ENCODE measurements at regions not wholly inside any gene's neighbourhood (a gene's known extent, or its start where the extent isn't known, plus 50 kb on each side); places are given as distances from the start of the nearest gene placed in this dataset.

DNA sequence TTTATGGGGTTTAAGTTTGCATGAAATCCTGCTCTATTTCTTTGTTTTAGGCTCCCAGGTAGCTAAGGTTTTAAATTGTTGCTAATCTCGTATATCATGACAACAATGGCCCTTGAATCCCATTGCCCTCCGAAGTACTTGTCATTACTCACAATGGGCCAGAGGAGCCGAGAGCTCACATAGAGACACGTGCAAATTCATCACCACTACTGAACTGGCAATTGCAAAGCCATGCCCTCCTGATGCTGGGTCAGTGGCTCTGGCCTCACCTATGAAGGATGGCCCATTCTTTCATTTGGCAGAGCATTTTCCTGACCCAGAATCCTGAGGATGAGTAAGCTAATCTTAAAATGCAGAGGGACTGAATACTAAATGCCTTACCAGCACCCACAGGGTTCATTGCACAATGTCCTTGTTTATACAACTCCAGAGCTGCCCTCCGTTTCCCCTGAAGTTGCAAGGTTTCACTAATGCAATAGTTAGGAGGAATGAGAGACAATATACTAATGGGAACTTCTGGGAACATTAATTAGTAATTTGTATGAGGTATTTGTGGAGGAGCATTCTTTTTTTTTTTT is 71.6 kb upstream of the GAREM1 start:
- no peak for DNase-seq

GRCh38 chr18:32530947-32531651 is 60.4 kb upstream of the GAREM1 start:
- no peak for DNase-seq

GRCh38 chr18:32529722-32530420 is 59.2 kb upstream of the GAREM1 start:
- no peak for DNase-seq

GRCh38 chr18:32520771-32521170 is 50.1 kb upstream of the GAREM1 start:
- no peak for DNase-seq

Data from tongue (tissue), 1 donor.